ENCODE measurements at regions not wholly inside any gene's neighbourhood (a gene's known extent, or its start where the extent isn't known, plus 50 kb on each side); places are given as distances from the start of the nearest gene placed in this dataset.

DNA sequence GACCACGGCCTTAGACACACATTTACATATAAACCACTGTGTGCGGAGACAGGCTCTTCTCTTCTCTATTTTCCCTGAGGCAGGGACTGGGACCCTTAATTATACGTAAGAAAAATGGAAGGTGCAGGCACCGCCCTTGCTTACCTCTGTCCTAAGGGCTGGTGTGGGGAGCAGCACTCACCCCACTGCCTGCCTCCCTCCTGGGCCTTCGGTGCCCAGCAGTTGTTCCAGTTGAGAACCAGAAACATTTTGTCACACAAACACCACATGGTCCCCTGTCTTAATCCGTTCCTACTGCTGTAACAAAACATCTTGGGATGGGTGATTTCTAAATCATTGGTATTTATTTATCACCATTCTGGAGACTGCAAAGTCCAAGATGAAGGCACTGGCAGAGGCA is 192.7 kb upstream of the DIO3 start:
- TF ChIP-seq, protein P1, sequence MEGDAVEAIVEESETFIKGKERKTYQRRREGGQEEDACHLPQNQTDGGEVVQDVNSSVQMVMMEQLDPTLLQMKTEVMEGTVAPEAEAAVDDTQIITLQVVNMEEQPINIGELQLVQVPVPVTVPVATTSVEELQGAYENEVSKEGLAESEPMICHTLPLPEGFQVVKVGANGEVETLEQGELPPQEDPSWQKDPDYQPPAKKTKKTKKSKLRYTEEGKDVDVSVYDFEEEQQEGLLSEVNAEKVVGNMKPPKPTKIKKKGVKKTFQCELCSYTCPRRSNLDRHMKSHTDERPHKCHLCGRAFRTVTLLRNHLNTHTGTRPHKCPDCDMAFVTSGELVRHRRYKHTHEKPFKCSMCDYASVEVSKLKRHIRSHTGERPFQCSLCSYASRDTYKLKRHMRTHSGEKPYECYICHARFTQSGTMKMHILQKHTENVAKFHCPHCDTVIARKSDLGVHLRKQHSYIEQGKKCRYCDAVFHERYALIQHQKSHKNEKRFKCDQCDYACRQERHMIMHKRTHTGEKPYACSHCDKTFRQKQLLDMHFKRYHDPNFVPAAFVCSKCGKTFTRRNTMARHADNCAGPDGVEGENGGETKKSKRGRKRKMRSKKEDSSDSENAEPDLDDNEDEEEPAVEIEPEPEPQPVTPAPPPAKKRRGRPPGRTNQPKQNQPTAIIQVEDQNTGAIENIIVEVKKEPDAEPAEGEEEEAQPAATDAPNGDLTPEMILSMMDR (conservative IDR thresholded peaks at IDR 0.05; ENCODE audit: low read depth, low read length), result no peak
- TF ChIP-seq EZH2 (IDR thresholded peaks at IDR 0.05; ENCODE audit: borderline replicate concordance, low read depth, low read length, poor library complexity, severe bottlenecking), result no peak

Data from A673 (cell line).